WTC11 (cell line): ENCODE measurements at regions not wholly inside any gene's neighbourhood (a gene's known extent, or its start where the extent isn't known, plus 50 kb on each side); places are given as distances from the start of the nearest gene placed in this dataset.

Experiments
- ATF1 ChIP-seq: sonication (generic); formaldehyde crosslinking; IDR thresholded peaks from 2 replicates; pipeline ENCODE4 v1.8.1; 2023; ENCODE audit warnings: mild to moderate bottlenecking, moderate library complexity, missing genetic modification reagents
- CTCF ChIP-seq: fragments of 200-600 bp; IDR thresholded peaks from 2 replicates; pipeline ENCODE4 v1.8.0; 2022; ENCODE audit warnings: antibody characterized with exemption
- ELF4 ChIP-seq: sonication (generic); formaldehyde crosslinking; IDR thresholded peaks from 2 replicates; pipeline ENCODE4 v1.8.1; 2022; ENCODE audit warnings: low read depth, mild to moderate bottlenecking, moderate library complexity, missing genetic modification reagents
- GABPB1 ChIP-seq: sonication (generic); formaldehyde crosslinking; IDR thresholded peaks from 2 replicates; pipeline ENCODE4 v1.8.1; 2023; ENCODE audit warnings: mild to moderate bottlenecking, missing genetic modification reagents
- HMGXB4 ChIP-seq: sonication (generic); formaldehyde crosslinking; IDR thresholded peaks from 2 replicates; pipeline ENCODE4 v1.8.1; 2023; ENCODE audit warnings: mild to moderate bottlenecking, moderate library complexity, missing genetic modification reagents
- JAZF1 ChIP-seq: fragments of 250-450 bp; sonication (Bioruptor Pico); IDR thresholded peaks from 2 replicates; pipeline ENCODE4 v1.9.0; 2021; ENCODE audit warnings: moderate library complexity, mild to moderate bottlenecking, inconsistent platforms
- SMAD3 ChIP-seq: sonication (generic); formaldehyde crosslinking; IDR thresholded peaks from 2 replicates; pipeline ENCODE4 v1.8.0; 2022; ENCODE audit warnings: missing genetic modification reagents, mild to moderate bottlenecking, borderline replicate concordance
- USF1 ChIP-seq: sonication (generic); formaldehyde crosslinking; IDR thresholded peaks from 2 replicates; pipeline ENCODE4 v1.8.0; 2022; ENCODE audit warnings: mild to moderate bottlenecking, missing genetic modification reagents
- ZNF532 ChIP-seq: fragments of 250-450 bp; sonication (Bioruptor Pico); IDR thresholded peaks from 2 replicates; pipeline ENCODE4 v1.9.0; 2021; ENCODE audit warnings: mild to moderate bottlenecking, borderline replicate concordance
- TF ChIP-seq, protein P1 (sequence below): sonication (generic); formaldehyde crosslinking; IDR thresholded peaks from 2 replicates; pipeline ENCODE4 v1.8.0; 2022; ENCODE audit warnings: mild to moderate bottlenecking, missing genetic modification reagents

DNA sequence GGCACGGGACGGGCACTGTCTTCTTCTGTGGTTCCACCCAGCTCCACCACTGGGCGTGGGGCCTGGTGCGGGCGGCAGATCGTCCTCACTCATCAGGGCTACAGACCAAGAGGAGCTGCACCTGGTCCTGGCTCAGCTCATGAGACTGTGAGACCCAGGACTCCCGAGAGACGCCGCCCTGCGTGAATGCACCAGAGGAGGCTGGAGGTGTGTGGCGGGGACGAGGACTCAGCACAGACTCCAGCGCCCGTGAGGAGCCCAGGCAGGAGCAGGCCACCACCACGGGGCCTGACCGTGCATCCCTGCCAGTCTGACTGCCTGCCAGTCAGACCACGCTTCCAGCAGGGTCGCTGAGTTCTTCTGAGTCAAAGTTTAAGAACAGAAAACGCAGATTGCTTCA is 112.5 kb upstream of the SALL3 start:
- TF ChIP-seq ELF4 (CRISPR knock-in tag) (no peak), ZNF532 (CRISPR knock-in tag) (no peak), CTCF (no peak), SMAD3 (CRISPR knock-in tag) (no peak), USF1 (CRISPR knock-in tag) (no peak), GABPB1 (CRISPR knock-in tag) (no peak), JAZF1 (no peak), HMGXB4 (CRISPR knock-in tag) (no peak), ATF1 (CRISPR knock-in tag) (no peak)
- TF ChIP-seq, protein P1, sequence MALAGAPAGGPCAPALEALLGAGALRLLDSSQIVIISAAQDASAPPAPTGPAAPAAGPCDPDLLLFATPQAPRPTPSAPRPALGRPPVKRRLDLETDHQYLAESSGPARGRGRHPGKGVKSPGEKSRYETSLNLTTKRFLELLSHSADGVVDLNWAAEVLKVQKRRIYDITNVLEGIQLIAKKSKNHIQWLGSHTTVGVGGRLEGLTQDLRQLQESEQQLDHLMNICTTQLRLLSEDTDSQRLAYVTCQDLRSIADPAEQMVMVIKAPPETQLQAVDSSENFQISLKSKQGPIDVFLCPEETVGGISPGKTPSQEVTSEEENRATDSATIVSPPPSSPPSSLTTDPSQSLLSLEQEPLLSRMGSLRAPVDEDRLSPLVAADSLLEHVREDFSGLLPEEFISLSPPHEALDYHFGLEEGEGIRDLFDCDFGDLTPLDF (CRISPR knock-in tag): no peak
